Left cardiac atrium (tissue), 4 donors: ENCODE measurements at regions not wholly inside any gene's neighbourhood (a gene's known extent, or its start where the extent isn't known, plus 50 kb on each side); places are given as distances from the start of the nearest gene placed in this dataset.

ENCODE experiments used
- ATAC-seq, 2 donors: fragments of 200-7000 bp; cut with Tn5 transposase; one replicate each; pipeline ENCODE4 v1.9.1; 2020; ENCODE audit warnings: mild to moderate bottlenecking in 2 of 2, moderate library complexity in 2 of 2
- DNase-seq: peaks from one replicate; pipeline ENCODE4 v3.0.0-alpha.2; 2020
- intact Hi-C, 2 donors: fragments of 100-400 bp; cut with DNase I; formaldehyde crosslinking; loops; one replicate each; pipeline versions ENCODE4 v1.14.1 to v1.15.1; 2022 to 2023
- donor health status: DM: no; HTN: yes; CAD: no.
- donor health status: DM: no; HTN: yes; CAD: no; lungs with severe emphysema.
- donor health status: DM: yes; HTN: yes; CAD: no.
- donor health status: Dilated cardiomyopathy.

DNA sequence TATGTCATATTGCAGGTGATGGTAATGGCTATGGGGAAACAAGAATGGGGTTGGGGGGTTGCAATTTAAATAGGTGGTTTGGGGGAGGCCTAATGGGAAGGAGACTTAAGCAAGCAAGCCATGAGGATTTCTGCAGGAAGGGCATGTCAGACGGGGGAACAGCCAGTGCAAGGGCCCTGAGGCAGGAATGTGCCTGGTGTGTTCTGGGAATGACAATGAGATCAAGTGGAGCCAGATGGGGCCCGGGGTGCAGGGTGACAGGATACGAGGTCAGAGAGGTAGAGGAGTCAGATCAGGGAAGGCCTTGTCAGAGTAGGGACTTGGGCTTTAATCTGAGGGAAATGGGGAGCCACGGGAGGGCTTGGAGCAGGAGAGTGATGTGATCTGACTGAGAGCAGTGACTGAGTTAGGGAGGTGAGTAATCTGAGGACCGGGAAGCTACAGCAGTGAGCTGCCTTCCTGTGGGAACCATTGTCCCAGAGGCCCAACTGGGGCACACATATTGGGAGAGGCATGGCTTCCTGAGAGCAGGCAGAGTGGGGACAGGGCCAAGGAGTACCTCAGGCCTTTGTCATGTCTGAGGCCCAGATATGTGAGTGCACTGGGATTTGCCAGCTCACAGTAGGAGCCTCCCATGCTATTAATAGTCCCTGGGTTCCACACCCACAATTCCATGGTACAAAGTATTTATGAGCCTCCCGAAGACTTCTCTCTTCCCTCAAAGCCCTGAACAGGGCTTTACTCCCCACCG, 139.8 kb downstream of the BCOR start:
- ATAC-seq (peak; percentile 46 to 93), DNase-seq (peak; percentile 31)
- intact Hi-C loops = no loop called here

DNA sequence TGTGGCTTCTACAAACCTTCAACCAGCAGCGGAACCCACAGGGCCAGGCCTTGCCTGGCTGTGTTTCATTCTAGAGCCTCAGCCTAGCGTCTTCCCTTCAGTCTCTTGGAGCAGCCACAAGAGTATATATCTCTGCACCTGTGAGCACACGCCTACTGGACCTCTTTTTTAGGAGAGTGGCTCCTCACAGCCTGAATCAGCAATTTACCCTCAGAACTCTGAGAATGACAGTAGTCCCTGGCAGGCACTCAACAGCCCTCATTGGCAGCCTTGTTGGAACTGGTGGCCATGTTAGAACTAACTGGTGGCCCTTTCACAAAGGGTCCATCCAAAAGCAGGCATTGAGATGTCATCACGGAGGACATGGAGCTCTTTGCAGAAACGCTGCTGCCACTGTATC, 138.9 kb downstream of the BCOR start:
- DNase-seq = no peak
- intact Hi-C loops = no loop called here
- no peak for ATAC-seq

DNA sequence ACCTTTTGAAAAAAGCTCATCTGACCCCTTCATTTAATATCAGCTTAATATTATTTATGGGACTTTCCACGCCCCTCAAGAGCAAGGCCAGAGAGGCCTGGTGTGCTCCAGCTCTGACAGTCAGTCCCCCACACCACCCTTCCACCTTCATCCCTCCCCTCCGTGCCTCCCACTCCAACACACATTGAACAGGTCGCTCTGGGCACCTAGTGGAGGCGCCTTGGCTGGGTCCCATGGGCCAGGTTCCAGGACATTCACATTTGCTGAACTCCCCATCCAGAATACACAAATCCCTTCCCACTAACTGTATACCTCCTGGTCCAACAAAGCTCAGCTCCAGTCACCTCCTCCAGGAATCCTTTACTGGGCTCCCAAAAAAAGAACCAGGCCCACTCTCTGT, 137.5 kb downstream of the BCOR start:
- intact Hi-C loops = no loop called here
- DNase-seq (no peak), ATAC-seq (no peak)

DNA sequence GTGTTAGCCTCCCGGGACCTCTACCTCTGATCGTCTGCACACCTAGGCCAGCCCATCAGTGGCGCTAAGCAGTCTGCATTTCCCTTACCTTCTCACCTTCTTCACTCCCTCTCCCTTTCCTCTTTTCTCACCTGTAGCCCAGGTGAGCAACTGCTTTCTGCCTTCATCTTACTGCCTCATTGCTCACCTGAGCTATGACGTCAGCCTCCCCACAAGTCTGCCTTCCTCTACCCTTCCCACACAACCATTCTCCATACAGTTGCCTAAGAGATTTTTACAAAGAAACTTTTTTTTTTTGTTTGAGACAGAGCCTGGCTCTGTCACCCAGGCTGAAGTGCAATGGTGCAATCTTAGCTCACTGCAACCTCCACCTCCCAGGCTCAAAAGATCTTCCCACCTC, 136.3 kb downstream of the BCOR start:
- DNase-seq (no peak), ATAC-seq (no peak)
- intact Hi-C loops = no loop called here

DNA sequence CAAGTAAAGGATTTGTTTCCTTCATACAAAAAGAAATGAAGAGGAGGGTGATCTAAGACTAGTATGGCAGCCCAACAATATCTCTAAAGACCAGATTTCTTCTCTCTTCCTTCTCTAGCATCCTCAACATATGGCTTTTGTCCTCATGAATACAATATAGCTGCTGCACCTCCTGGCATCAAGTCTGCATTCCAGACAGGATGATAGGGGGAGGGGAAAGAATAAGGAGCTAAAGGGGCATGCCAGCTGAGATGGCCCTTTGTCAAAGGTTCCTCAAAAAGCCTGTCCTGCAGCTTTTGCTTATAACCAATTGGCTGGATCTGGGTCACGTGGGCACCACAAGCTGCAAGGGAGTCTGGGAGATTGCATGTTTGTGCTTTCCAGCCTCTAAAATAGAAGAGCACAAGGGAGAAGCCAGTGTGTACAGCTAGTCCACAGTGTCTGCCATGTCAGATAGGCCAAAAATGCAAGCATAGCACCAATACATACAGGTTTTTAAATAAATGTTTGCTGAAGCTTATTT, 132.6 kb downstream of the BCOR start:
- intact Hi-C loops = no loop called here
- no peak for ATAC-seq

DNA sequence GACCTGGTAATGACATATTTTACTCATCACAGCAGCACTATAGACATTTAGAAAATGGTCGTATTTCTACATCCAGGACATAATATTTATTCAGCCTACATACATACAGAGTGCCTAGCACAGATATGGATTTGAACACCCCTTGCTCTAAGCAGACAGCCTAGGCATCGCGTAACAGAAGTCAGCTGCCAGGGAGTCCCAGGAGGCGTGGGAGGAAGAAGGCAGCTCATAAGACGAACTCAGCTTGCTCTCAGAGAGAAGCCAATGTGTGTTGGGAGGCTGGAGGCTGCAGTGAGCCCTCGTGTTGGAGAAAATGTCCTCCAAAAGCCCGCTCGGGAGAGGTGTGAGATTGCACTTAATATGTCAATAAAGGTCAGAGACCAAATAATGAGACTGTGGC, 131.6 kb downstream of the BCOR start:
- ATAC-seq (no peak), DNase-seq (no peak)
- intact Hi-C loops = no loop called here

More for the DNA sequence above, 132.6 kb downstream of the BCOR start:
- DNase-seq = no peak

DNA sequence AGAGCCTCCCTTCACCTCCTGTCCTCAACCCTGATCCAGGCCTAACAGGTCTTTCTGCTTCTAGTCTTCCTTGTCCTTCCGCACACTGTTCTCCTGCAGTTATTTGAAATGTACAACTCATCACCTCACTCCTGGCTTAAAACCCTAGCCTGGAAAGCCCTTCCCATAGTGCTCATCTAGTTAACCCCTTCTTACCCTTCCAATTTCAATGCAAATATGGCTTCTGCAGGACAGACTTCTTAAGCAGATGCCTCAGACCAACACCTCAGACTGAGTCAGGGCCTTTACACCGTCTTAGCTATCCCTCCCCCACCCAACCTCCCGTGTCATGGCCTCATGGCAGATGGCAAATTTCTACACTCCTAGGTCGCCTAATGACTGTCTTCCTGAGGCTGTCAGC, 130.4 kb downstream of the BCOR start:
- DNase-seq = no peak
- no peak for ATAC-seq
- intact Hi-C loops = no loop called here

DNA sequence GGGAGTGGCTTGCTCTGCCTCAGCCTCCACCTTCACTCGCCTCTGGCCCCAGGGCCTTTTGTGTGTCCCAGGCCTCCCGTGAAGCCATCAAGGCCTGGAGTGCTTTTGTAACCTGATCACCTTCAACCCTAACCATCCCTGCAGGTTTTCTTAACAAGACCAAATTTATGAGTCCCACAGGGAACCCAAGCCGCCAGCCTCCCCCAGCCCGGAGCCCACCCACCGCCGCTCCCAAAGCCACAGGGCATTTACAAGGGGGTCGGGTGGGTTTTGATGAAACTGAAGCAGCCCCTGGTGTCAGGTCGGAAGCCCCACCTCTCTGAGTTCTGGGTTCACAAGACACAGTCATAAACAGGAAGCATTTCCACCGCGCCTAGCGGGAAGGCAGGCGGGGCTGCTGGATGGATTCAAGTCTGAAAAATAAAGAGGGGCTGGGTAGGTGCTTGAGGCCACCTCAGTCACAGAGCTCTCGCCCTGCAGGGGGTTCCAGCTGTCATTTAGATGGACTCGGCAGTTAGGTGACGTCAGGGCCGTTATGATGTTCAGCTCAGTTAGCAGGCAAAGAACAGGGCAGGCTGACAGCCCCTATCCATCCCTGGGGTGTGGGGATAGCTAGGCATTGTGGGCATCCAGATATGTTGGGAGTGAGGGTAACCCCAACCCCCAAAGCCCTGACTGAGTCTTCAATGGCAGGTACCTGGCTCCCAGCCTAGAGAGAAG, 128.5 kb downstream of the BCOR start:
- no peak for DNase-seq
- intact Hi-C loops = no loop called here
- ATAC-seq = peak in 1 of 2 donors; percentile 7

DNA sequence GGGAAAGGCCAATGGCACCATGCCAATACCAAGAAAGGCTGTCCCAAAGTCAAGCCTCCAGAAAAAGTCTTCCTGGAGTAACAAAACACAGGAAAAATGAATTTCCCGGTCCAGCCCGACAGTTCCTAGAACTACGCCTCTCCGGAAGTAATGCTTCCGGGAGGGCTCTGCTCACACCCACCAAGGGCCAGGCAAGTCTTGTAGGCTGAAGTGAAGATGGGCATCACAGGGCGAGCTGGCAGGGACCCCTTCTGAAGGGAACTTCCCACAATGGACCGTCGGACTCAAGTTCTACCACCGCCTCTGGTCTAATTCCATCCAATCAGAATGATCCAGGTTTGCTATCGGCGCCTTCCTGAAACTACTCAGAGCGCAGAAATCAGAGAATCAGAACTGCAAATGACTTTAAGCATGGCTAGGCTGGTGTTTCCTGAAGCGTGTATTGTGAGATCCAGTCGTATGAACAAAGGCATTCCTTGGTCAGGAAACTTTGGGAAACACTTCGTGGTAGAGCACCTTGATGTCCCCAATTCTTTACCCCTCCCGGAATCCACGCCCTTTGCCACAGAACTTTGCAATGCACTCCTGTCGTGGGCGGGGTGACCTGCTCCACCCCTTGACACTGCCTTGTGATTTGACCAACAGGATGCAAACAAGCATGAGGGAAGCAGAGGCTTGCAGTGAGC, 127.8 kb downstream of the BCOR start:
- ATAC-seq (peak; percentile 27 to 62), DNase-seq (peak; percentile 21)
- intact Hi-C loops = no loop called here

DNA sequence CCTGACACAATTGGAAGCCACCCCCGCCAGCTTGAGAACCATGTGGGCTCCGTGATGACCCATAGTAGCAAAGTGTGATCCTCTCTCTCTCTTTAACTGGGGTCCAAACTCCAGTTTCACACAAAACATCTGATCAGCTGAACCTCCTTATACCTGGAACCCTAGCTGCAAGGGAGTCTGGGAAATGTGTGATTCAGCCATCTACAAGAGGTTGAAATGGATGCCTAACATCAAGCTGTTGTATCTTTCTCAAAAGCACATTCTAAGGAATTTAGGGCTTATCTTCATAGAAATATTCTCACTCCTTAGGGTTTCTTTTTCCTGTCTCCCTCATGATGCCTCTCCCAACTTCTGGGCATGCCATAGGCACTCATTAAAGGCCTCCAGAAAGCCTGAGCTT, 126.0 kb downstream of the BCOR start:
- intact Hi-C loops = no loop called here
- DNase-seq (no peak), ATAC-seq (no peak)

DNA sequence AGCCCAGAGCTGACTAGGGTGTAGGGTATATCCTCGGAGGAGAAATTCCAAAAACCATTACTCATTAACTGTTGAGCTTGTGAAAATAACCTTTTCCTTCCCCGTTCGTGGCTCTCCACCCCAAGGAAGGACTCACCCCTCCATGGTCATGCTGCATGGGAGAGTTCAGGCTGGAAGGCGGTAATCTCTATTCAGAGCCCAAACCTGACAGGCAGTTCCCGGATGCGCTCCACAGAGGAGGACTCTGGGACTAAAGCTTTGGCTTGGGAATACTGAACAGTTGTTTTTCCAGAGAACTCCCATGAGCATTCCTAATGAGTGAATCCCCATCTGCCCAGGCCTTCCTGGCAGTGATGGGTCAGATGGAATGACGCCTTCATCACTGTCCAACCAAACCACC, 125.4 kb downstream of the BCOR start:
- DNase-seq (no peak), ATAC-seq (peak in 1 of 2 donors; percentile 25)
- intact Hi-C loops = no loop called here

DNA sequence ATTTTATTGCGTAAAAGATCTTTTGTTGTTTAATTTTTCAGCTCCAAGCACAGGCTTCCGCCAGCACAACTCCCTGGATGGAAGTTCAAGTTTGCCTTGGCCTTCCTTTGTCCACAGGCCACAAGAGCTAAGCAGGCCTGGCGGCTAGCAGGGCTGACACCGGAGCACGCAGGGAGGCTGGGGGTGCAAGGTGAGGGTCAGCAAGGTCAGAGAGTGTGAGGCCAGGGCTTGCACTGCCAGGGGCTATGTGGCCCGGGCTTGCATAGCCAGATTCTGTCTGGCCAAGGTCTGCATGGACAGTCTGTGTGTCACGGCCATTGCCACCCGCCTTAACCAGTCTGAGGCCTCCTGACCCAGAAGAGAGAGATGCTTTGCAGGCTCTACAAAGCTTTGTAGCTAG, 123.9 kb downstream of the BCOR start:
- no peak for DNase-seq
- intact Hi-C loops = no loop called here
- no peak for ATAC-seq

DNA sequence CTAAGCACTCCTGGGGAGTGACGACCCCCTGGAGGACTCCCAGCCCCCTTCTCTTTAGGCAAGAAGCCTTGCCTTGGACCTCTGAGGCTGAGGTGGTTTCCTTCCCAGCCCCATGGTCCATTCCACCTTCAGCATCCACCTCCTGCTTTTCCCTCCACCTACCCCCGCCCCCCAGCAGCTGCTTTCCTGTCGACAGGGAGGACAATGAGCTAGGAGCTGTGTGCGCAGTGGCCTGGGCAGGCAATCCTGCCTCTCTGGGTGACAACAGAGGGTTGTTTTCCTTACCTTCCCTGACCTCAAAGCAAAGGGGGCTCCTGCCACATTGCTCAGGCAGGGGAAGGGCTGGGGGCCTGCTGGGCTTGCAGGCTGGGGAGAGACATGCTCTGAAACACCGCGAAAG, 123.5 kb downstream of the BCOR start:
- intact Hi-C loops = no loop called here
- DNase-seq (no peak), ATAC-seq (no peak)

DNA sequence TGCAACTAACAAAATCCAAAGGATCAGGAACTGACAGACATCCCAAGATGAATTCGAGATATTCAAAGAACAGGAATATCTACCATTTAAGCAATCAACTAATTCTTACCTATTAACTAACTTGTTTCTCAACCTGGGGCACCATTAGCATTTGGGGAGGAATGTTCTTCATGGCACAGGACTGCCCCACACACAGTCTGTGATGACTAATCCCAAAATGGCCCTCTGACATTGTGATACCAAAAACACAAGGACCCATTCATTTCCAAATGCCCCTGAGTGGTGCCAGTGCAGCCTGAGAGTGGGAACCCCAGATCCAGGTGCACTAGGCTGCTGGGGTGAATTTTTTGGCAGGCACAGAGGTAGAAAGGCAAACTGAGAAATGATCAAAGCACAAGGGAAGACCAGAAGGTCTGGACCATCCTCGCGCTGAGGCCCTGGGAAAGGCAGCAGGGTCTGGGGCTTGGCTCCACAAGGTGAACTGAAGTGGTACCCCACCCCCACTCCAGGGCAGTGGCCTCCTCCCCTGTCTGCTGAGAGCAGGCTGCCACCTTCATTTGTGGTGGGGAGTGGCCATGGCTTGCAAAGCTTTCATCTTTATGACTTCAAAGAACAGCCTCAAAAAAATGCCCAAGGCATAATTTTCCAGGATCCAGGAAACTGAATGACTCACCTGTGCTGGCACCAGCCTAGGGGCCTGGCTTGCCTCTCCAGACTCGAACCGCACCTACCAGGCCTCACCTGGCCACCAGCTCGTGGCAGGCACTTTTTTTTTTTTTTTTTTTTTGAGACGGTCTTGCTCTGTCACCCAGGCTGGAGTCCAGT, 122.4 kb downstream of the BCOR start:
- ATAC-seq = no peak
- DNase-seq = no peak
- intact Hi-C loops = no loop called here

DNA sequence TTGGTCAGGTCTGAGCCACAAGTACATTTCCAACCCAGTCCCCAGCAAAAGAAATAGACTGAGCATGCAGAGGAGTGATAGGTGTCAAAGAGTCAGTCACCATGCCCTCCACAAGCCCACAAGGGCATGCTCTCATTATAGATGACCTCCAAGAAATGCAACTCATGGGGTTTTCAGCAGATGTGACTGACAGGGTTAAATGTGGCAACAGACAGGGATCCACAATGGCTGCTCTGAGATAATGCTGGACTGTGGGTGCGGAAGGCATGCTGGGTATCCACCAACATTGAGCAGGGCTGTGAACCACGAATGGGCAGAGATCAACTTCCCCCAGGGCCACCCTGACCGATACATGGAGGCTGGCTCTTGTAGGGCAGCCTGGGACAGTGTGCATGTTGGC, 115.8 kb downstream of the BCOR start:
- intact Hi-C loops = no loop called here
- DNase-seq (no peak), ATAC-seq (no peak)

DNA sequence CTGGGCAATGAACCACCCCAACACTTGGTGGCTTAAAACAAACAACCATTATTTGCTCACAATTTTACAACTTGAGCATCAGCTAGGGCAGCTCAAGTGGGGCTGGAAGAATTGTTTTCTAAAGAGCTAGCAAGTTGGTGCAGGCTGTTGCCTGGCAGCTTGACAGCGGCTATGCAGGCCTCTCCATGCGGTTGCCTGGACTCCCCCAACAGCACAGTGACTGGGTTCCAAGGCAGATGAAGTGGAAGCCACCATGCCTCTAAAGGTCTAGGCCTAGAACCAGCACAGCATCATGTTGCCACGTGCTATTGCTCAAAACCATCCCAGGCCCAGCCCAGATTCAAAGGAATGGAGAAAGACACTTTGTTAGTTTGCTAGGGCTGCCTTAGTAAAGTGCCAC, 114.8 kb downstream of the BCOR start:
- DNase-seq (no peak), ATAC-seq (no peak)
- intact Hi-C loops = no loop called here

DNA sequence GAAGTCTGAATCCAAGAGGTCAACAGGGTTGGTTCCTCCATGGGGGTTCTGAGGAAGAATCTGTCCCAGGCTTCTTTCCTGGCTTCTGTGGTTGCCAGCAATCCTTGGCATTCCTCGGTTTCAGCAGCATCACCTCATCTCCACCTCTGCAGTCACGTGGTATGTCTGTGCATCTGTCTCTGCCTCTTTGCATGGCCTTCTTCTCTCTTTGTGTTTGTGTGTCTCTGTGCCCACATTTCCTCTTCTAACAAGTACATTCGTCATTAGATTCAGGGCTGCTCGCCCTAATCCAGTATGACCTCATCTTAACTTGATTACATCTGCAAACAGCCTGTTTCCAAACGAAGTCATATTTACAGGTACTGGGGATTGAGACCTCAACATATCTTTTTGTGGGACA, 114.0 kb downstream of the BCOR start:
- no peak for DNase-seq
- peak; percentile 20 to 32 for ATAC-seq

DNA sequence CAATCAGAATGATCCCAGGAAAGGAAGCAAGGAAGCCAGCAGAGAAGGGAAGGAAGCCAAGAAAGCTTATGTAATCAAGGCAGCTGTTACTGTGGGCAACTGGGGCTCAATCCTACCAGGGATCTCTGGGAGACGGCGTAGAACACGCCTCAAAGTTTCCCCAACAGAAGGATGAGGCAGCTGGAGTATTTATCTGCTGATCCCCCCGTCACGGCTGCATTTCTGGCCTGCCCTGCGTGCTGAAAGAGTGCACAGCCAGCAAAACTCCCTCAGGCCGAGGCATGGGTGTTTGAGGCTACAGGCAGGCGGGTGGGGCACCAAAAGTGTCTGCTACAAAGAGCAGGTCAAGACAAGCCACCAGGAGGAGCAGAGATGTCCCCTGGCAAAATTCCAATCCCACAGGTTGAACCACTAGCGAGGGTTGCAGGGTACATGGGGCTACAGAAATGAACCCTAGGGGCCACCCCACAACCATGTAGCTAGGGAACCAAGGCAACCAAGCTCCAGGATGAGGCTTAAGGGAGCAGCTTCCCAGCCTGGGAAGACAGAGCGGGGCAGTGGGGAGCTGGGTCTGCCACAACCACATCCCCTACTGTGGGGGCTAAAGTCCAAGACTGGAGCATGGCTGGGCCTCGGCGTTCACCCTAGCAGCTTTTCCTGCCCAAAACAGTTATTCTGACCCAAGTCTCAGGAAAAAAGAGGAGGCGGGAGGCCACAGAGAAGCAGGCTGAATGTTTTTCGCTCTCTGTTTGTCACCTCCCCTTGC, 113.4 kb downstream of the BCOR start:
- ATAC-seq (peak; percentile 65 to 70), DNase-seq (no peak)
- intact Hi-C loops = no loop called here

More for the DNA sequence above, 114.0 kb downstream of the BCOR start:
- intact Hi-C loops = no loop called here

DNA sequence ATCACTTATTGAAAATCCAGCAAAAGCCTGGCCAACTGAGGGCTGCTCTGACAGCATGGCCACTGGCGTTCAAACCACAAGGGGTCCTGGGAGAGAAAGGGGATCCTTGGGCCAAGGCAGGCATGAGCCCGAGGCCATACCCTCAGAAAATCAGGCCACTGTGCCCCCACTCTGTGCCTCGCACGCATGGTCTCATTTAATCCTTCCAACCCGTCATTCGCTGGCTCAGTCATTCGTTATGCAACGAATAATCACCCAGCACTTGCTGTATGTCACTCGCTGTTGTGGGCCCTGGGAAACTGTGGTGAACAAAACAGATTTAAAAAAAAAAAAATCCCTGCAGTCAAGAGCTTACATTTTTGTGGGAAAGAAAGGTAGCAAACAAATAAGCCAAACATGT, 112.7 kb downstream of the BCOR start:
- no peak for DNase-seq
- ATAC-seq = no peak
- intact Hi-C loops = no loop called here
